ENCODE measurements at regions not wholly inside any gene's neighbourhood (a gene's known extent, or its start where the extent isn't known, plus 50 kb on each side); places are given as distances from the start of the nearest gene placed in this dataset.
"Not testable (repeated sequence)": the region's sequence is repeated elsewhere in the genome, so short reads cannot be mapped to it uniquely, and the experiment has no call there.

GRCh38 chr5:143962201-143962600 is 150.2 kb downstream of the HMHB1 start:
- no peak for DNase-seq

DNA sequence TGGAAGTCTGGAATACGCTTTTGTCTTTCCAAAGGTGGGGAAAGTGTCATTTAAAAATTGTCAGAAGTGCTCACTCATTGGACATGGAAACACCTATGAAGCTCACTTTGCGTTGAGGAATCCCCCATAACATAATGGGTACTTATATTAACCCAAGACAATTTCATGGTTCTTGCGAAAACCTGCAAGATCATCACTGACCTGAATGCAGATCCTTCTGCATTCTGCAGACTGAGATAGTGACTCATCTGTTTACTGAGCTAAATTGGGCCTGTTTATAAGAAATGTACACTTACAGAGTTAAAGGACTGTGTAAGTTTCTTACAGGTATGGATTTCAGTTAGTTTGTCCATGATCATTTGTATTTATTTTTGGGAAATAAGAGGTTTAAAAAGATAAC is 153.0 kb downstream of the HMHB1 start:
- no peak for DNase-seq

DNA sequence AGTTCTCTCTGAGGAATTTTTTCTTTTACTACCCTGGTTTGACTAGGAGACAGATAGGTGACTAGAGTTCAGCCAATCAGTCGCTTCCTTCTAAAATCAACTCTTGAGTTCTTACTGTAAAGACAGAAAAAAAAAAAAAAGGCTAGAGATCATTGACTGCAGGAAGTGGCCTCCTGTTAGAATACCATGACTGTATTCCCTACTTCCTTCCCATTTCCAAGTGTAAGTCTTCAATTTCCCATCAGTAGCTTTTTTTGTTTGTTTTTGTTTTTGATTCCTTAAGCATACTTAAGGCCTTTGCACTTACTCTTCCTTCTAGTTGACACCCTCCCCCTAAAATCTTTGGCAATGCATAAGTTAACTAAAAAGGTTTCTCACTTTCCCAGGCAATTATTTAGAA is 154.3 kb downstream of the HMHB1 start:
- DNase-seq: no peak

DNA sequence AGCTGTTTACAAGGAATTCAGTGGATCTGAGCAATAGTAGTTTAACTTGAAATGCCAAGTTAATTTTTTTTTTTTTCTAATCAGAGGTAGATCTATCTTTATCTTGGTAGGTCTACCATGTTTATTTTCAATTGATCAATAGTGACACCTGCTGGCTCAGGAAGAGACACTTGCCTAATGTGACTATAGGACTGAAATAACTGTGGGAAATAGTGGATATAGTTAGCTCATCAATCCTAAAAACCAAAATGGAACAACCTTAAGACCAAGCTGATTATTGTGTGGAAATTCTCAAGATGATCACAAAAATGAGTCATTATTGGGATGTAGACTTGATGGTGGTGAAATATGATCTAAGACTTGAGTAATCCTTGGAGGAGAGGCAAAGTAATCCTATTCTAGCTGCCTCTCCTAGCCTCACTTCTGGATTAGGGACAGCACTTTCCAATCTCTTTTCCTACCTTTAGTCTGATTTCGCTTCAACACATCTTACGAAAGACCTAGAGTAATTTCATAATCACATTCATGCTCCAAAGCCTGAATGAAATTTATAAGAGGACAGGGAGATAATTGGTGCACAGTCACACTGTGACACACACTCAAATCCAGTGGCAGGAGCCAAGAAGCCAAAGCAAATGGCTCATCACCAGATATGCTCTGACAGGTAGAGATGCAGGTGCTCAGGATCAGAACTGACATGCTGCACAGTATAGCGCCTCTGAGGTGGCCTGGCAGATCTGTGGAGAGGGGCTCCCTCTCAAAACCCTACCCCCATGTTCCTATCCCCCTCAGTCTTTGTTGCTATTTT is 156.3 kb downstream of the HMHB1 start:
- DNase-seq: peak; percentile 43

DNA sequence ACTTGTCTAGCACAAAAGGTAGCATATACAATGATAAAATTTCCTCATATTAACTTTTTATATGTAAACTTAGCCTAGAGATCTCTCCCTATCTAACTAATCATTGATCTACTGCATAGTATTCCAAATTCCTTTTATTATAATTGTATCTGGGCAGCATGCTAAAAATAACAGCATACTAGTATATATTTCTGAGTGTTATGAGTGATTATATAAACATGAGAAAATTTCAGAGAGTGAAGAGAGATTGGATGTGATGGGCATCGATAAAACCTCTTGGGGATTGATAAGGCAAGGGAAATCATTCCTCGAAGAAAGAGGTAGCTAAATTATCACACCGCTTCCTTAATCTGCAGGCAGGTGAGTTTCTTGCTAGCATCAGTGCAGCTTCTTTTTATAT is 158.2 kb downstream of the HMHB1 start:
- DNase-seq: no peak

GRCh38 chr5:143972068-143972467 is 160.1 kb downstream of the HMHB1 start:
- no peak for DNase-seq

DNA sequence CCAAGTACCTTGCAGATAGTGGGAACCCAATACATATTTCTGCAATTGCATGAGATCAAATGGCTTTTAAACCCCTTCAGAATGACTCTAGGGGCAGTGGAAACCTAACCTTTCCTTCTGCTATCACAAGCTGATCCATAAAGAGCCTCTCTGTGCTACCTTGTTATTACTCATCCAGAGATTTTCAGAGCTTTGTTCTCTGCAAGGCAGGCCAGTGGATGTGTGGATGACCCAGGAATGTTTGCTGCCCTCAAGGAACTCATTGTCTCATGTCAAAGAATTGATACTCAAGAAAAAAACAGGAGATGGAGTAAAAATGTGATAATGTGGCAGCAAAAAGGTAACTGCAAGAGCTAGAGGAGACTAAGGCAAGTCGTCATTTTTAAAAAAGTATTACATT is 164.1 kb downstream of the HMHB1 start:
- DNase-seq: no peak

- DNase-seq: no peak
These were observed 166.0 kb downstream of the HMHB1 start for GRCh38 chr5:143977891-143978461.

GRCh38 chr5:143979044-143979690 is 167.2 kb downstream of the HMHB1 start:
- DNase-seq: no peak

- DNase-seq: no peak
These were observed 168.5 kb downstream of the HMHB1 start for GRCh38 chr5:143980506-143980905.

- DNase-seq: not testable (repeated sequence)
These were observed 171.0 kb downstream of the HMHB1 start for GRCh38 chr5:143982957-143983356.

DNA sequence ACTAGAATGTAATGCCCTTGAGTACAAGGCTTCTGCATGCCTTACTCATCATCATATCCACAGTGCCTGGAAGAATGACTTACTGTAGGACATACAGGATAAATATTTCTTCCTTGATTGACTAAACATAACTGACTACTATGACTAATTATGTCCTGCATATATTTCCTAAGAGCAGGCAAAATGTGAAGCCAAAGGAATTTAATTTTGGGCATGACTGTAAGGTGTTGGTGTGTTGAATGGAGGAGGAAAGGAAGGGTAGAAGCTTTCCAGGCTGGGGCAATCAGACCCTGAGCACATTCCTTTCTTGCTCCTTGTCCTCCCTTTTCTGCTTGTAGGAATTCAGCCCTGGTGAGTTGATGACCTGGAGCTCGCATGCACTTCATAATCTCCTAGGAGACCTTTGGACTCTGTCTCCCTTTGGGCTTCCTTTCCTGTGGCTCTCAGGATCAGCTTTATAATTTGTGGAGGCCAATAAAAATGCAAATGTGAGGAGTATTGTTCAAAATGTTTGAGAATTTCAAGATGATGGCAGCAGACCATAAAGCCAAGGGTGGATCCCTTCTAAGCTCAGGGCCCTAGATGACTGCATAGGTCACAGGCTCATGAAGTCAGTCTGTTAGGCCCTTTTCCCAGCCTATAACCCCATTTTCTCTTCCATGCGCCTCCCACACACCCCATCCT is 174.0 kb downstream of the HMHB1 start:
- DNase-seq: no peak

DNA sequence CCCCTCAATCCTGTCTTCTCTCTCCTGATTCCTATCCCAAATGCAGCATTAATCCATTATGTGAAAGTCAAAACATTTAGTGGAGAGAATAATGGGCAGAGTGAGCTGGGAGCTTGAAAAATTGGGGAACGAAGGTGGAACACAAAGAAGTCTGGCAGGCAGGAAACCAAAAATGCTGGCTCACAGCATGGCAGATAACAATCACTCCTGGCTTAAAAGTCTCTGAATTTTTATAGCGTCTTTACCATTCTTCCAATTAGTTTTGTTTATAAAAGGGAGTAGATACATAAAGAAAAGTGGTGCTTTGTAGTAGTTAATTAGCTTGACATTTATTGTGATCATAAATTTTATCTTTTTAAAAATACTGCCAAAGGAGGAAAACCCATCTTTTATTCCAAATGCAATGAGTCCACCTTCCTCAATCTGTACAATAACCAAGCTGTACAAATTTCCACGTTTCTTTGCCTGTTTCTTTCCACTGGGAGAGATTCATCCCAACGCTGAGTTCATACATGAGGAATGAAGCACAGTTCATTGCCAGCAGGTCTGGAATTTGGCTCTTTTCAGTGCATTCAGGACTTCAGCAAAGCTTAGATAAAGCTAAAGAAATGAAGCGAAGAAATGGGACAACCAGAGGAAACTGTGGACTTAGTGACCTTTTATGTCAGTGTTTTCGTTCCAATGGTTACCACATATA is 174.7 kb downstream of the HMHB1 start:
- no peak for DNase-seq

GRCh38 chr5:143987264-143987663 is 175.3 kb downstream of the HMHB1 start:
- DNase-seq: no peak

DNA sequence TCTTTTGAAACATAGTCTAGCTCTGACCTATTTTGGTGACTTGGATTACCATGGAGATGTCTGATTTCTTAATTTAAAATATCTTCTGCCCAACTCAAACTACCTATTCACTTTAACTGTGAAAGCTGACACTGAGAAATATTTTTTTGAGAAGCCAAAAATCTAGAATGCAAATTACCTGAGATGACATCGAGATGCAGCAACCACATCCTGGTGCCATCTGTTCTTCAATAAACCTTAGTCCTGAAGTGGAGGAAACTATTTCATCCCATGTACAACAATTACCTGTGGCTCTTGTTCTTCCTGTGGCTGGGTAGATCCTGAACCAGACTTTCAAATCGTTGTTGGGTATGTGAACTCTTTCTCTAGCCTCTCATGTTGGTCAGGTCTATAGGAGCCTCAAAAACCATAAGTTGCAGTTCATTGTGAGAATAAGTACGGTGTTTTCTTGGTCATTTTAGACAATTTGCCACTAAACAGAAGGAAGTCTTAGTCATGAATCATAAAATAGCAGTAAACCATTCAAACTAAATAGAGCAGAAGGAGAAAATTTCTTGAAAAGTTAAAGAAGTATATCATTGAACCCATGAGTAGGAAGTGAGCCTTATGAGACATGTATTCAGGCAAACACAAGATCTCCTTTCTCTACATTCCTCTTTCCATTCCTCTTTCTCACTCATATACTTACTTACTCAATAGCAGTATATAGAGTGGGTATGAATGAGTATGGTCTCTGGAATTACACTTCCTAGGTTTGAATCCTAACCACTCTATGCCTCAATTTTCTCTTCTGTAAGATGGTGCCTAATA is 176.0 kb downstream of the HMHB1 start:
- no peak for DNase-seq

GRCh38 chr5:143992496-143992895 is 178.0 kb downstream of the YIPF5 start:
- DNase-seq: no peak

- no peak for DNase-seq
These were observed 167.6 kb downstream of the YIPF5 start for GRCh38 chr5:144002876-144003275.

GRCh38 chr5:144003636-144004035 is 166.8 kb downstream of the YIPF5 start:
- no peak for DNase-seq

- no peak for DNase-seq
These were observed 166.3 kb downstream of the YIPF5 start for GRCh38 chr5:144004146-144004545.

DNA sequence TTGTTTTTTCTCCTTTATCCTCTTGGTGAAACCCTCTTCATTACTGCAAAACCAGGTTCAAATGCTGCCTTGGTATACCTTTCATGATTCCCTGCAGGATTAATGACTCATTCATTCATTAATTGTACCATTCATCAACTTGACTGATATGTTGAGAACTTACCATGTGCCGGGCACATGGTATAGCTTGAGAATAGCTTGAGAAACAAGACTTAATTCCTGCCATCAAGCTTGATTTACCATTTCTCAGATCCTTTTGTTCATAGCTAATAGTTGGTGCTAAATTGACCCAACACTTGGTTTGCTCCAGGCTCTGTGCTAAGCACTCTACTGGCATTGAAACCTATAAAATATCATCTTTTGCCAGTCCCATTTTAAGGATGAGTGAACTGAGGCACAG is 165.7 kb downstream of the YIPF5 start:
- no peak for DNase-seq

- no peak for DNase-seq
These were observed 161.3 kb downstream of the YIPF5 start for GRCh38 chr5:144009116-144009515.

DNA sequence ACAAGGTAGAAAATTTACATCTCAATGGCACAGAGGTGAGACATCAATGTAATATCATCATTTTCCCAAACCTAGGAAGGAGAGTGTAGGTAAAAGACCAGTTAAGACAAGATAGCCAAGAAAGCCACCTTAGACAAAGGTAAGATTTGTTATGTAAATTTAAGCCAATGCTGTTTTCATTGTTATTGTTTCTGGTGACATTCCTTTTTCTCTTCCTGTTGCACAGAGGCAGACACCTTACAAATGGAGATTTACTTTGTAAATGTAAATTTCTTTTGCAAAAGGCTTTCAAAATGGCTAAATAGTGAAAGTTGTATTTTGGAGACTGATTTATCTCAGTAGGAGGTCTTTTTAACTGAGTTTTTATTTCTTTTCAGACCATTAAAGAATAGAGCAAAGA is 159.1 kb downstream of the YIPF5 start:
- no peak for DNase-seq

All from NCI-H1694 (cell line).